ENCODE measurements at regions not wholly inside any gene's neighbourhood (a gene's known extent, or its start where the extent isn't known, plus 50 kb on each side); places are given as distances from the start of the nearest gene placed in this dataset.

GRCh38 chr7:110066843-110067242, 1024.1 kb upstream of the LRRN3 start:
- CTCF ChIA-PET, result no interaction called here
- ATAC-seq (ENCODE audit: low read depth) (no peak), DNase-seq (no peak)
- Histone ChIP-seq H3K4ac (ENCODE audit: low read depth, low read length) (no peak overlapping the region), H3K4me1 (ENCODE audit: control insufficient read depth, insufficient read depth, low read length) (no peaks in the 10 kb centered on the region), H4K20me1 (ENCODE audit: insufficient read depth, low read length) (no peaks in the 10 kb centered on the region), H2BK20ac (ENCODE audit: low read depth, low read length) (no peak overlapping the region), H3K9me3 (ENCODE audit: control insufficient read depth, insufficient read depth, low read length) (no peaks in the 10 kb centered on the region), H3K36me3 (ENCODE audit: control insufficient read depth, insufficient read depth, low read length) (no peaks in the 10 kb centered on the region), H3K27ac (ENCODE audit: insufficient read depth, low read length) (no peak overlapping the region), H3K4me2 (ENCODE audit: low read depth, low read length) (no peak overlapping the region), H3K56ac (ENCODE audit: extremely low read depth, insufficient read depth, low read length) (no peak overlapping the region), H4K8ac (ENCODE audit: low read depth in 2 of 2, low read length in 2 of 2) (no peak overlapping the region), H3K4me3 (ENCODE audit: insufficient read depth, low read depth, low read length) (no peak overlapping the region), H2AK9ac (replicated peaks; ENCODE audit: low read depth, low read length, poor library complexity) (no peak overlapping the region), H2BK5ac (ENCODE audit: low read depth, low read length, poor library complexity, severe bottlenecking) (no peak overlapping the region), H3K9me1 (ENCODE audit: insufficient read depth, low read length) (no peaks in the 10 kb centered on the region), H2AK5ac (ENCODE audit: low read depth, low read length) (no peak overlapping the region), H3K27me3 (ENCODE audit: control insufficient read depth, insufficient read depth, low read length) (no peaks in the 10 kb centered on the region), H3K9ac (ENCODE audit: low read depth, low read length) (no peak overlapping the region), H3K14ac (replicated peaks; ENCODE audit: low read depth, low read length) (no peak overlapping the region), H2BK15ac (ENCODE audit: low read depth, low read length) (no peak overlapping the region), H4K5ac (ENCODE audit: low read depth, low read length) (no peak overlapping the region), H3K18ac (ENCODE audit: low read depth, low read length) (no peak overlapping the region), H3K23ac (ENCODE audit: low read depth, low read length) (no peak overlapping the region), H4K91ac (ENCODE audit: insufficient read depth, low read depth, low read length) (no peak overlapping the region), H2BK120ac (ENCODE audit: low read depth, low read length) (no peak overlapping the region), H2AFZ (replicated peaks; ENCODE audit: low read length, poor library complexity) (no peak overlapping the region), H3K79me1 (ENCODE audit: low read depth in 1 of 2, low read length in 2 of 2) (no peaks in the 10 kb centered on the region)
- POLR2A ChIA-PET (ENCODE audit: unreplicated experiment), result no interaction called here
- dilution Hi-C loops (cut with HindIII; ENCODE audit: low sequenced_read_pairs, unreplicated experiment) (no loop called here), in situ Hi-C loops (cut with MboI; ENCODE audit: low sequenced_read_pairs) (no loop called here), intact Hi-C loops (cut with micrococcal nuclease) (no loop called here)
- WGBS, 2 experiments (ENCODE audit: extremely low coverage in 2 of 2, insufficient read length in 1 of 2), result no CpG with 5 or more reads among the region's 2 CpGs
- TF ChIP-seq FOS (IDR thresholded peaks at IDR 0.05; ENCODE audit: low read depth, low read length) (no peak), MAFK (IDR thresholded peaks at IDR 0.05; ENCODE audit: low read depth, low read length) (no peak), BHLHE40 (IDR thresholded peaks at IDR 0.05; ENCODE audit: low read depth, low read length) (no peak), RAD21 (IDR thresholded peaks at IDR 0.05; ENCODE audit: low read length) (no peak), CEBPB (IDR thresholded peaks at IDR 0.05; ENCODE audit: low read depth, low read length) (no peak), SMC3 (IDR thresholded peaks at IDR 0.05; ENCODE audit: low read depth, low read length) (no peak), POLR2A (IDR thresholded peaks at IDR 0.05; ENCODE audit: low read depth, low read length) (no peak)
- BruUV-seq (replicated peaks), result no TSS peak
